ENCODE measurements at regions not wholly inside any gene's neighbourhood (a gene's known extent, or its start where the extent isn't known, plus 50 kb on each side); places are given as distances from the start of the nearest gene placed in this dataset.

GRCh38 chr2:219772103-219772635 lies 144.7 kb downstream of the SLC4A3 start:
- peak; percentile 85 for DNase-seq

- DNase-seq = no peak
These were observed 145.3 kb downstream of the SLC4A3 start for GRCh38 chr2:219772697-219773096.

- no peak for DNase-seq
These were observed 148.1 kb downstream of the SLC4A3 start for GRCh38 chr2:219775506-219775905.

- DNase-seq = no peak
These were observed 150.0 kb downstream of the SLC4A3 start for GRCh38 chr2:219777388-219777787.

GRCh38 chr2:219778189-219778588 lies 150.8 kb downstream of the SLC4A3 start:
- no peak for DNase-seq

GRCh38 chr2:219782737-219783348 lies 155.4 kb downstream of the SLC4A3 start:
- no peak for DNase-seq

- no peak for DNase-seq
These were observed 156.0 kb downstream of the SLC4A3 start for GRCh38 chr2:219783359-219783975.

- DNase-seq = no peak
These were observed 156.7 kb downstream of the SLC4A3 start for GRCh38 chr2:219784178-219784577.

- no peak for DNase-seq
These were observed 162.0 kb downstream of the SLC4A3 start for GRCh38 chr2:219789476-219789875.

GRCh38 chr2:219792446-219792845 lies 165.0 kb downstream of the SLC4A3 start:
- no peak for DNase-seq

GRCh38 chr2:219798430-219798829 lies 171.0 kb downstream of the SLC4A3 start:
- no peak for DNase-seq

GRCh38 chr2:219803294-219803693 lies 175.9 kb downstream of the SLC4A3 start:
- DNase-seq = no peak

GRCh38 chr2:219810895-219811294 lies 183.5 kb downstream of the SLC4A3 start:
- no peak for DNase-seq

- DNase-seq = no peak
These were observed 185.2 kb downstream of the SLC4A3 start for GRCh38 chr2:219812672-219813071.

GRCh38 chr2:219820767-219821166 lies 193.3 kb downstream of the SLC4A3 start:
- DNase-seq = no peak

- no peak for DNase-seq
These were observed 196.1 kb downstream of the SLC4A3 start for GRCh38 chr2:219823574-219823973.

- no peak for DNase-seq
These were observed 197.6 kb downstream of the SLC4A3 start for GRCh38 chr2:219824996-219825395.

- DNase-seq = no peak
These were observed 200.7 kb downstream of the SLC4A3 start for GRCh38 chr2:219828127-219828526.

- DNase-seq = no peak
These were observed 202.4 kb downstream of the SLC4A3 start for GRCh38 chr2:219829667-219830352.

- DNase-seq = no peak
These were observed 202.9 kb downstream of the SLC4A3 start for GRCh38 chr2:219830353-219830738.

GRCh38 chr2:219831957-219832356 lies 204.5 kb downstream of the SLC4A3 start:
- no peak for DNase-seq

GRCh38 chr2:219832904-219833303 lies 205.5 kb downstream of the SLC4A3 start:
- DNase-seq = no peak

GRCh38 chr2:219835493-219835892 lies 208.1 kb downstream of the SLC4A3 start:
- no peak for DNase-seq

GRCh38 chr2:219836647-219837177 lies 209.3 kb downstream of the SLC4A3 start:
- peak; percentile 4 for DNase-seq
